Ovary (tissue), 3 donors: ENCODE measurements at regions not wholly inside any gene's neighbourhood (a gene's known extent, or its start where the extent isn't known, plus 50 kb on each side); places are given as distances from the start of the nearest gene placed in this dataset.

Experiments
- CTCF ChIP-seq, 3 donors: fragments of 450-650 bp in 2 of 3; fragments of 200-600 bp in 1 of 3; IDR thresholded peaks; one replicate each; pipeline versions ENCODE4 v1.5.1 to v1.8.0; 2016 to 2022; ENCODE audit warnings: antibody characterized with exemption in 3 of 3, mild to moderate bottlenecking in 1 of 3
- POLR2A ChIP-seq: fragments of 450-650 bp; IDR thresholded peaks from one replicate; pipeline ENCODE4 v1.6.1; 2017; ENCODE audit warnings: antibody characterized with exemption, mild to moderate bottlenecking, moderate library complexity
- donor health status: DM: no; HTN: no; CAD: no.

GRCh38 chr7:31260851-31261250 lies 79.7 kb downstream of the NEUROD6 start:
- TF ChIP-seq CTCF (IDR thresholded peaks at IDR 0.05) (no peak), POLR2A (no peak)
